K562 (cell line): ENCODE measurements at regions not wholly inside any gene's neighbourhood (a gene's known extent, or its start where the extent isn't known, plus 50 kb on each side); places are given as distances from the start of the nearest gene placed in this dataset.

Source experiments
- ATAC-seq: fragments of 200-7000 bp; cut with Tn5 transposase; 3 replicates; pipeline ENCODE4 v1.9.1; 2020; ENCODE audit warnings: moderate library complexity
- BruUV-seq: library from RNA; stranded (reverse); fragments of 400-500 nt; replicated peaks from 2 replicates; lab custom pipeline; 2021; lab: Mats Ljungman, UMichigan
- CTCF ChIA-PET: fragments of 300-600 bp; formaldehyde crosslinking; extraction: SDS; loops from one replicate; lab custom pipeline; 2021; ENCODE audit warnings: low intra/inter-chr PET ratio; lab: Yijun Ruan, JAX
- POLR2A ChIA-PET: fragments of 300-600, 350-650 bp; sonication (Branson Sonifier 250); formaldehyde crosslinking; extraction: SDS; loops from one replicate; lab custom pipeline; 2021; ENCODE audit warnings: antibody characterized with exemption, inconsistent platforms; lab: Yijun Ruan, JAX
- DNase-seq, 4 experiments: peaks; one replicate each; pipeline versions ENCODE4 v3.0.0 to v3.0.0-alpha.2; 2011 to 2018; ENCODE audit warnings: low spot score in 3 of 4, mixed read lengths in 3 of 4; ENCODE audit errors: extremely low read depth in 1 of 4
- FAIRE-seq: peaks from 2 replicates; lab custom pipeline; 2011; peaks lifted over from hg19 to GRCh38; lab: Jason Lieb, UNC
- H2AFZ ChIP-seq: 2 replicates; pipeline ENCODE4 v1.6.0; 2011; ENCODE audit warnings: low read depth, low read length, control low read depth, inconsistent platforms
- H3K27ac ChIP-seq: fragments of 200-600 bp; 3 replicates; pipeline ENCODE4 v1.8.0; 2011; ENCODE audit warnings: low read depth, mild to moderate bottlenecking, control low read depth, inconsistent platforms, low read length, moderate library complexity, mixed read lengths; ENCODE audit errors: extremely low read depth
- H3K27me3 ChIP-seq, 2 experiments: fragments of 300-600 bp in 1 of 2; 2 replicates in 1 of 2; 3 replicates in 1 of 2; pipeline versions ENCODE4 v1.6.0 to v1.8.0; 2011; ENCODE audit warnings: inconsistent platforms in 2 of 2, low read length in 2 of 2, mild to moderate bottlenecking in 1 of 2, mixed read lengths in 1 of 2, moderate library complexity in 1 of 2; ENCODE audit not compliant: control insufficient read depth in 2 of 2, insufficient read depth in 2 of 2
- H3K36me3 ChIP-seq: fragments of 300-600 bp; 3 replicates; pipeline ENCODE4 v1.8.0; 2011; ENCODE audit warnings: mild to moderate bottlenecking, low read length, inconsistent platforms; ENCODE audit not compliant: control insufficient read depth, insufficient read depth
- H3K4me1 ChIP-seq, 2 experiments: fragments of 200-600 bp in 1 of 2; replicated peaks in 1 of 2; 2 replicates in 1 of 2; 3 replicates in 1 of 2; pipeline versions ENCODE4 v1.5.1 to v1.8.0; 2011; ENCODE audit warnings: inconsistent platforms in 2 of 2, low read length in 2 of 2, mild to moderate bottlenecking in 1 of 2, mixed read lengths in 1 of 2, moderate library complexity in 1 of 2; ENCODE audit not compliant: control insufficient read depth in 2 of 2, insufficient read depth in 2 of 2
- H3K4me2 ChIP-seq: 2 replicates; pipeline ENCODE4 v1.6.1; 2011; ENCODE audit warnings: low read length, control low read depth, inconsistent platforms, mixed read lengths; ENCODE audit not compliant: insufficient read depth
- H3K4me3 ChIP-seq: fragments of 200-600 bp; sonication (generic), shearing (Covaris generic); 2 replicates; pipeline ENCODE4 v1.5.1; 2016; ENCODE audit warnings: control low read depth, inconsistent platforms
- H3K79me2 ChIP-seq: fragments of 200-600 bp; 3 replicates; pipeline ENCODE4 v1.8.0; 2011; ENCODE audit warnings: low read length, inconsistent platforms; ENCODE audit not compliant: control insufficient read depth, insufficient read depth
- H3K9ac ChIP-seq, 2 experiments: 2 replicates each; pipeline versions ENCODE4 v1.6.0 to v1.6.1; 2011; ENCODE audit warnings: low read depth in 2 of 2, low read length in 2 of 2, control low read depth in 1 of 2, inconsistent platforms in 1 of 2, mild to moderate bottlenecking in 1 of 2, mixed read lengths in 1 of 2; ENCODE audit not compliant: insufficient read depth in 1 of 2
- H3K9me1 ChIP-seq: one replicate; pipeline ENCODE4 v1.6.0; 2011; ENCODE audit warnings: inconsistent platforms, mild to moderate bottlenecking, low read length, moderate library complexity; ENCODE audit not compliant: control insufficient read depth, insufficient read depth
- H3K9me3 ChIP-seq: replicated peaks from 2 replicates; pipeline ENCODE4 v1.5.1; 2011; ENCODE audit warnings: low read depth, low read length, inconsistent platforms; ENCODE audit not compliant: control insufficient read depth, insufficient read depth
- H4K20me1 ChIP-seq: replicated peaks from 2 replicates; pipeline ENCODE4 v1.6.1; 2011; ENCODE audit warnings: low read length, inconsistent platforms, mixed read lengths; ENCODE audit not compliant: control insufficient read depth, insufficient read depth
- BDP1 ChIP-seq: IDR thresholded peaks from 3 replicates; pipeline ENCODE4 v1.6.1; 2011; ENCODE audit not compliant: insufficient read length, insufficient read depth
- CEBPB ChIP-seq: fragments of 450-650 bp; IDR thresholded peaks from 2 replicates; pipeline ENCODE4 v1.6.1; 2016; ENCODE audit warnings: missing genetic modification characterization, missing compliant biosample characterization
- NFRKB ChIP-seq: fragments of 450-650 bp; IDR thresholded peaks from 2 replicates; pipeline ENCODE4 v1.6.1; 2016; ENCODE audit warnings: low read depth
- PHF20 ChIP-seq: fragments of 450-650 bp; IDR thresholded peaks from 2 replicates; pipeline ENCODE4 v1.6.1; 2018; ENCODE audit not compliant: partially characterized antibody
- RBM25 ChIP-seq: fragments of 200-400 bp; formaldehyde crosslinking; IDR thresholded peaks from 2 replicates; pipeline ENCODE4 v1.6.1; 2018; ENCODE audit warnings: low read length, low read depth, moderate library complexity; ENCODE audit not compliant: severe bottlenecking
- RHOXF2B ChIP-seq: fragments of 250-450 bp; sonication (Bioruptor Pico); conservative IDR thresholded peaks from 2 replicates; pipeline ENCODE4 v1.5.1; 2021
- SMARCE1 ChIP-seq: fragments of 450-650 bp; IDR thresholded peaks from 2 replicates; pipeline ENCODE4 v1.7.1; 2016; ENCODE audit warnings: mild to moderate bottlenecking
- ZBED1 ChIP-seq: IDR thresholded peaks from 2 replicates; pipeline ENCODE4 v1.6.1; 2014
- ZBTB8A ChIP-seq: fragments of 450-650 bp; IDR thresholded peaks from 2 replicates; pipeline ENCODE4 v1.6.1; 2018; ENCODE audit warnings: mild to moderate bottlenecking, moderate library complexity; ENCODE audit not compliant: partially characterized antibody
- WGBS: fragments of 100-300 bp; shearing (Covaris generic); methylation state at CpG from one replicate; pipeline ENCODE4 v1.1.6; 2016; ENCODE audit warnings: low coverage, mixed read lengths; ENCODE audit not compliant: insufficient coverage; ENCODE audit errors: missing lambda C conversion rate; 5-methylcytosine and 5-hydroxymethylcytosine counted together
- in situ Hi-C: fragments of 300-500 bp; cut with MboI; formaldehyde crosslinking; loops from 4 replicates; pipeline ENCODE4 v1.15.0; 2018; ENCODE audit warnings: inconsistent platforms, mixed read lengths
- intact Hi-C: fragments of 100-400 bp; cut with micrococcal nuclease; formaldehyde crosslinking; loops from 2 replicates; pipeline ENCODE4 v1.14.2; 2022
- TF ChIP-seq, protein P1 (sequence below): sonication (generic); formaldehyde crosslinking; IDR thresholded peaks from 2 replicates; pipeline ENCODE4 v1.8.0; 2022; ENCODE audit warnings: mild to moderate bottlenecking, missing genetic modification reagents
- TF ChIP-seq, protein P2 (sequence below): sonication (generic); formaldehyde crosslinking; IDR thresholded peaks from 2 replicates; pipeline ENCODE4 v1.8.1; 2023; ENCODE audit warnings: mild to moderate bottlenecking, missing genetic modification reagents
- TF ChIP-seq, protein P3 (sequence below), 2 experiments: fragments of 450-650 bp; IDR thresholded peaks; 2 replicates each; pipeline ENCODE4 v1.6.1; 2016
- TF ChIP-seq, protein P4 (sequence below): fragments of 450-650 bp; IDR thresholded peaks from 2 replicates; pipeline ENCODE4 v1.6.1; 2016

DNA sequence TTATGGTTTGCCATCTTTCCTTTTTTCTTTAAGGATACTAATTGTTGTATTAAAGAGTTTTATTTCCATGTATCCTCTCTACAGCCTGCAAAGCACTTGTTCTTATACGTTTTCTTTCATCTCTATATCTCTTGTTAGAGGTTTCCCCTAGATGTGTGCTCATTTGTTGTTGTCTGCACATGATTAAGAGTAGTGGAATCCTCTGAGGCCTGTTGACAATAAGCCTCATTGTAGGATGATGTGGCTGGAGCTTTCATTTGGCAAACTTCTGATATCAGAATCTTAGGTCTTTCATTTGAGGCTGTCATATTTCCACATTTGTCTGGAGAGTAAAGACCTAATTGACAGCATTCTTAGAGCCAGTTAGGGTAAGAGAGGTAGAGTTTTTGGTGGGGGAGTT is 506.0 kb downstream of the DIPK2A start:
- no peaks in the 10 kb centered on the region for H3K9me1 ChIP-seq
- intact Hi-C loops: no loop called here
- no peak for FAIRE-seq
- no peak overlapping the region for H3K9ac ChIP-seq
- H4K20me1 ChIP-seq: no peaks in the 10 kb centered on the region
- H2AFZ ChIP-seq: no peak overlapping the region
- no peaks in the 10 kb centered on the region for H3K27me3 ChIP-seq
- no peaks in the 10 kb centered on the region for H3K9me3 ChIP-seq
- no peak overlapping the region for H3K4me2 ChIP-seq
- DNase-seq: no peak
- TF ChIP-seq, protein P1, sequence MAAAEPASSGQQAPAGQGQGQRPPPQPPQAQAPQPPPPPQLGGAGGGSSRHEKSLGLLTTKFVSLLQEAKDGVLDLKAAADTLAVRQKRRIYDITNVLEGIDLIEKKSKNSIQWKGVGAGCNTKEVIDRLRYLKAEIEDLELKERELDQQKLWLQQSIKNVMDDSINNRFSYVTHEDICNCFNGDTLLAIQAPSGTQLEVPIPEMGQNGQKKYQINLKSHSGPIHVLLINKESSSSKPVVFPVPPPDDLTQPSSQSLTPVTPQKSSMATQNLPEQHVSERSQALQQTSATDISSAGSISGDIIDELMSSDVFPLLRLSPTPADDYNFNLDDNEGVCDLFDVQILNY (CRISPR knock-in tag): no peak
- TF ChIP-seq, protein P2, sequence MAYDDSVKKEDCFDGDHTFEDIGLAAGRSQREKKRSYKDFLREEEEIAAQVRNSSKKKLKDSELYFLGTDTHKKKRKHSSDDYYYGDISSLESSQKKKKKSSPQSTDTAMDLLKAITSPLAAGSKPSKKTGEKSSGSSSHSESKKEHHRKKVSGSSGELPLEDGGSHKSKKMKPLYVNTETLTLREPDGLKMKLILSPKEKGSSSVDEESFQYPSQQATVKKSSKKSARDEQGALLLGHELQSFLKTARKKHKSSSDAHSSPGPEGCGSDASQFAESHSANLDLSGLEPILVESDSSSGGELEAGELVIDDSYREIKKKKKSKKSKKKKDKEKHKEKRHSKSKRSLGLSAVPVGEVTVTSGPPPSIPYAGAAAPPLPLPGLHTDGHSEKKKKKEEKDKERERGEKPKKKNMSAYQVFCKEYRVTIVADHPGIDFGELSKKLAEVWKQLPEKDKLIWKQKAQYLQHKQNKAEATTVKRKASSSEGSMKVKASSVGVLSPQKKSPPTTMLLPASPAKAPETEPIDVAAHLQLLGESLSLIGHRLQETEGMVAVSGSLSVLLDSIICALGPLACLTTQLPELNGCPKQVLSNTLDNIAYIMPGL (CRISPR knock-in tag): no peak
- TF ChIP-seq ZBTB8A (no peak), PHF20 (no peak), SMARCE1 (no peak), CEBPB (tag) (no peak), RHOXF2B (CRISPR knock-in tag) (no peak), NFRKB (no peak), ZBED1 (no peak), BDP1 (no peak), RBM25 (no peak)
- TF ChIP-seq, protein P3, sequence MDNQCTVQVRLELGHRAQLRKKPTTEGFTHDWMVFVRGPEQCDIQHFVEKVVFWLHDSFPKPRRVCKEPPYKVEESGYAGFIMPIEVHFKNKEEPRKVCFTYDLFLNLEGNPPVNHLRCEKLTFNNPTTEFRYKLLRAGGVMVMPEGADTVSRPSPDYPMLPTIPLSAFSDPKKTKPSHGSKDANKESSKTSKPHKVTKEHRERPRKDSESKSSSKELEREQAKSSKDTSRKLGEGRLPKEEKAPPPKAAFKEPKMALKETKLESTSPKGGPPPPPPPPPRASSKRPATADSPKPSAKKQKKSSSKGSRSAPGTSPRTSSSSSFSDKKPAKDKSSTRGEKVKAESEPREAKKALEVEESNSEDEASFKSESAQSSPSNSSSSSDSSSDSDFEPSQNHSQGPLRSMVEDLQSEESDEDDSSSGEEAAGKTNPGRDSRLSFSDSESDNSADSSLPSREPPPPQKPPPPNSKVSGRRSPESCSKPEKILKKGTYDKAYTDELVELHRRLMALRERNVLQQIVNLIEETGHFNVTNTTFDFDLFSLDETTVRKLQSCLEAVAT (IDR thresholded peaks at IDR 0.05): no peak
- TF ChIP-seq, protein P4, sequence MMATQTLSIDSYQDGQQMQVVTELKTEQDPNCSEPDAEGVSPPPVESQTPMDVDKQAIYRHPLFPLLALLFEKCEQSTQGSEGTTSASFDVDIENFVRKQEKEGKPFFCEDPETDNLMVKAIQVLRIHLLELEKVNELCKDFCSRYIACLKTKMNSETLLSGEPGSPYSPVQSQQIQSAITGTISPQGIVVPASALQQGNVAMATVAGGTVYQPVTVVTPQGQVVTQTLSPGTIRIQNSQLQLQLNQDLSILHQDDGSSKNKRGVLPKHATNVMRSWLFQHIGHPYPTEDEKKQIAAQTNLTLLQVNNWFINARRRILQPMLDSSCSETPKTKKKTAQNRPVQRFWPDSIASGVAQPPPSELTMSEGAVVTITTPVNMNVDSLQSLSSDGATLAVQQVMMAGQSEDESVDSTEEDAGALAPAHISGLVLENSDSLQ: no peak
- TF ChIP-seq, all 486 proteins: peak for 0
- no peak for ATAC-seq
- in situ Hi-C loops: no loop called here
- CTCF ChIA-PET: no interaction called here
- Histone ChIP-seq H3K36me3 (no peaks in the 10 kb centered on the region), H3K4me1 (no peaks in the 10 kb centered on the region), H3K79me2 (no peaks in the 10 kb centered on the region), H3K27ac (no peak overlapping the region), H3K4me3 (no peak overlapping the region)
- no TSS peak for BruUV-seq
- 8% methylated on average over 1 of the region's 1 CpG for WGBS
- POLR2A ChIA-PET: no interaction called here
